HepG2 (cell line): ENCODE measurements at regions not wholly inside any gene's neighbourhood (a gene's known extent, or its start where the extent isn't known, plus 50 kb on each side); places are given as distances from the start of the nearest gene placed in this dataset.

Experiments used
- ATAC-seq: fragments of 200-7000 bp; cut with Tn5 transposase; 3 replicates; pipeline ENCODE4 v1.9.1; 2020; ENCODE audit warnings: mild to moderate bottlenecking, moderate library complexity
- BruUV-seq: library from RNA; stranded (reverse); fragments of 400-500 nt; replicated peaks from 2 replicates; lab custom pipeline; 2021; lab: Mats Ljungman, UMichigan
- CTCF ChIA-PET: fragments of 300-600 bp; formaldehyde crosslinking; extraction: SDS; loops from one replicate; lab custom pipeline; 2021; ENCODE audit warnings: low total read pairs, inconsistent platforms, low intra/inter-chr PET ratio; lab: Yijun Ruan, JAX
- POLR2A ChIA-PET: fragments of 350-600 bp; sonication (Branson Sonifier 250); formaldehyde crosslinking; loops from one replicate; lab custom pipeline; 2020; ENCODE audit warnings: antibody characterized with exemption, inconsistent platforms; lab: Yijun Ruan, JAX
- DNase-seq: peaks from one replicate; pipeline ENCODE4 v3.0.0-alpha.2; 2015; ENCODE audit warnings: low spot score
- FAIRE-seq: peaks from 3 replicates; lab custom pipeline; 2011; peaks lifted over from hg19 to GRCh38; lab: Jason Lieb, UNC
- H2AFZ ChIP-seq: one replicate; pipeline ENCODE4 v1.6.1; 2011; ENCODE audit warnings: low read length, inconsistent platforms
- H3K27ac ChIP-seq: fragments of 300-600 bp; 3 replicates; pipeline ENCODE4 v1.8.0; 2011; ENCODE audit warnings: mixed run types, mild to moderate bottlenecking, mixed read lengths, low read length, inconsistent platforms; ENCODE audit not compliant: insufficient read depth; ENCODE audit errors: extremely low read length
- H3K27me3 ChIP-seq, 2 experiments: fragments of 200-600 bp in 1 of 2; 2 replicates in 1 of 2; 3 replicates in 1 of 2; pipeline versions ENCODE4 v1.6.0 to v1.8.0; 2011; ENCODE audit warnings: low read length in 2 of 2, mild to moderate bottlenecking in 2 of 2, moderate library complexity in 2 of 2, inconsistent platforms in 1 of 2; ENCODE audit not compliant: insufficient read depth in 2 of 2, control insufficient read depth in 1 of 2
- H3K36me3 ChIP-seq, 2 experiments: fragments of 200-600 bp in 1 of 2; replicated peaks in 1 of 2; 2 replicates in 1 of 2; 3 replicates in 1 of 2; pipeline versions ENCODE4 v1.5.1 to v1.8.0; 2011; ENCODE audit warnings: low read length in 2 of 2, inconsistent platforms in 1 of 2; ENCODE audit not compliant: insufficient read depth in 2 of 2, control insufficient read depth in 1 of 2
- H3K4me1 ChIP-seq: 2 replicates; pipeline ENCODE4 v1.5.1; 2012; ENCODE audit warnings: low read length, inconsistent platforms; ENCODE audit not compliant: insufficient read depth
- H3K4me2 ChIP-seq: 2 replicates; pipeline ENCODE4 v1.6.0; 2011; ENCODE audit warnings: low read depth, low read length, inconsistent platforms
- H3K4me3 ChIP-seq, 3 experiments: fragments of 200-600 bp in 1 of 3; sonication (generic), shearing (Covaris generic) in 1 of 3; replicated peaks in 1 of 3; 2 replicates each; pipeline ENCODE4 v1.5.1; 2011 to 2016; ENCODE audit warnings: low read length in 3 of 3, inconsistent platforms in 2 of 3, low read depth in 2 of 3, mild to moderate bottlenecking in 2 of 3, control low read depth in 1 of 3, mixed read lengths in 1 of 3; ENCODE audit not compliant: insufficient read depth in 1 of 3
- H3K79me2 ChIP-seq: one replicate; pipeline ENCODE4 v1.6.1; 2011; ENCODE audit warnings: low read length, inconsistent platforms; ENCODE audit not compliant: insufficient read depth
- H3K9ac ChIP-seq: 2 replicates; pipeline ENCODE4 v1.6.0; 2011; ENCODE audit warnings: mild to moderate bottlenecking, low read depth, low read length, inconsistent platforms; ENCODE audit not compliant: insufficient read depth
- H3K9me3 ChIP-seq: 2 replicates; pipeline ENCODE4 v1.5.1; 2012; ENCODE audit warnings: mild to moderate bottlenecking, low read length
- H4K20me1 ChIP-seq: 2 replicates; pipeline ENCODE4 v1.6.0; 2011; ENCODE audit warnings: inconsistent platforms, mild to moderate bottlenecking, low read length, moderate library complexity; ENCODE audit not compliant: insufficient read depth
- JARID2 ChIP-seq: sonication (generic); formaldehyde crosslinking; IDR thresholded peaks from 2 replicates; pipeline ENCODE4 v1.8.1; 2023; ENCODE audit warnings: missing genetic modification reagents, inconsistent platforms; ENCODE audit not compliant: insufficient replicate concordance
- NFRKB ChIP-seq: fragments of 450-650 bp; IDR thresholded peaks from 2 replicates; pipeline ENCODE4 v1.6.1; 2017
- PHF20 ChIP-seq: sonication (generic); formaldehyde crosslinking; IDR thresholded peaks from 2 replicates; pipeline ENCODE4 v1.5.0; 2020; ENCODE audit warnings: mild to moderate bottlenecking, missing genetic modification reagents
- RAD51 ChIP-seq: fragments of 450-650 bp; IDR thresholded peaks from 2 replicates; pipeline ENCODE4 v1.6.1; 2016; ENCODE audit warnings: borderline replicate concordance
- RCOR2 ChIP-seq: IDR thresholded peaks from 2 replicates; pipeline ENCODE4 v1.6.1; 2016; ENCODE audit warnings: missing biosample characterization, missing genetic modification reagents
- SOX13 ChIP-seq, 3 experiments: fragments of 450-650 bp in 1 of 3; sonication (generic) in 1 of 3; formaldehyde crosslinking in 1 of 3; IDR thresholded peaks in 2 of 3; conservative IDR thresholded peaks in 1 of 3; 2 replicates each; pipeline versions ENCODE4 v1.5.0 to v1.6.1; 2016 to 2020; ENCODE audit warnings: antibody characterized with exemption in 1 of 3, mild to moderate bottlenecking in 1 of 3, missing compliant biosample characterization in 1 of 3, missing genetic modification reagents in 1 of 3, moderate library complexity in 1 of 3
- ZBTB7A ChIP-seq: sonication (generic); formaldehyde crosslinking; IDR thresholded peaks from 2 replicates; pipeline ENCODE4 v1.8.0; 2022; ENCODE audit warnings: mild to moderate bottlenecking, missing genetic modification reagents
- ZFP62 ChIP-seq: sonication (generic); formaldehyde crosslinking; IDR thresholded peaks from 2 replicates; pipeline ENCODE4 v1.4.0; 2020; ENCODE audit warnings: missing genetic modification reagents
- ZNF781 ChIP-seq: sonication (generic); formaldehyde crosslinking; IDR thresholded peaks from 2 replicates; pipeline ENCODE4 v1.5.1; 2020; ENCODE audit warnings: borderline replicate concordance, mild to moderate bottlenecking, missing genetic modification reagents; ENCODE audit errors: not compliant biosample characterization
- WGBS: methylation state at CpG from one replicate; pipeline ENCODE4 v1.1.6; 2017; ENCODE audit warnings: low lambda C conversion rate; 5-methylcytosine and 5-hydroxymethylcytosine counted together
- in situ Hi-C: cut with HindIII; loops from 2 replicates; pipeline ENCODE4 v1.10.0; 2017; ENCODE audit warnings: low pct_unique_long_range_greater_than_20kb; ENCODE audit not compliant: extremely low pct_ligation_motif_present
- intact Hi-C: fragments of 100-400 bp; cut with micrococcal nuclease; formaldehyde crosslinking; loops from one replicate; pipeline ENCODE4 v1.10.0; 2022; ENCODE audit not compliant: unreplicated experiment
- TF ChIP-seq, protein P1 (sequence below): sonication (generic); formaldehyde crosslinking; conservative IDR thresholded peaks from 2 replicates; pipeline ENCODE4 v1.8.0; 2022; ENCODE audit warnings: low read depth, missing genetic modification reagents
- TF ChIP-seq, protein P2 (sequence below): sonication (generic); formaldehyde crosslinking; IDR thresholded peaks from 2 replicates; pipeline ENCODE4 v1.4.0; 2020; ENCODE audit warnings: mild to moderate bottlenecking, missing genetic modification reagents
- TF ChIP-seq, protein P3 (sequence below): sonication (generic); formaldehyde crosslinking; IDR thresholded peaks from 2 replicates; pipeline ENCODE4 v1.5.1; 2020; ENCODE audit warnings: mild to moderate bottlenecking, missing genetic modification reagents, moderate library complexity

DNA sequence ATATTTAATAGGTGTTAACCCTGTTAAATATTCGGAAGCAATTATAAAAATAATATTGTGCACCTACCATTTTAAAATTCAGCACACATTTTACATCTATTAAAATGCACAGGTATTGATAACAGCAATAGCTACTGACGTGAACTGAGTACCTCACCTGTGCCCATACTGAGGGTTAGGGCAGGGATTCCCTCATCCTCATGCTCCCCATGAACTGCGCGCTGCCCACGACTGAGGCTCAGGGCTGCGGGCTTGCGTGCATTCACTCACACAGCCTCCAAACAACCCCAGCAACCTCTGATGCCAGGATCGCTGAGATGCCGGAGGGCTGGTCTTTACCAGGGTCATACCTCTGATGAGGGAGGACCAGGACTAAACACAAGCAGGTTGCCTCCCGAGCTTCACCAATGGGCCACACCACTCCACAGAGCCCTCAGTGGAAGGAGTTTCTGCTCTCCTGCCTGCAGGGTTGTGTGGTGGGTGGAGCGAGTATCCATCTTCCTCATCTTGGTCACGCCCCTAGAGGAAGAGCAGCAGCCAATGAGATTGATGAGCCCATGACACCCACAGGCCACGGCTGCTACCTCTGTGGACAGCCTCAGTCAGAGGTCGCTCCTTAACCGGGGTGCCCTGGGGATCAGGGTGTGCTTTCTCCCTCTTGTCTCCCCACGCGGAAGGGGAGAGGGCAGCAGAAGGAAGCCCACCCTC is 478.3 kb downstream of the TNS3 start:
- no peak; the same call in 2 of the 3 replicates for ATAC-seq
- H3K4me1 ChIP-seq: peaks cover 12% of the 10 kb centered on the region
- FAIRE-seq: no peak
- H2AFZ ChIP-seq: no peak overlapping the region
- H3K36me3 ChIP-seq: no peaks in the 10 kb centered on the region
- H3K9ac ChIP-seq: no peak overlapping the region
- no peak overlapping the region for H3K4me3 ChIP-seq
- 78% methylated on average over 15 of the region's 17 CpGs for WGBS
- no peaks in the 10 kb centered on the region for H3K27me3 ChIP-seq
- intact Hi-C loops (no loop called here), in situ Hi-C loops (no loop called here)
- no peaks in the 10 kb centered on the region for H3K9me3 ChIP-seq
- H3K27ac ChIP-seq: no peak overlapping the region
- DNase-seq: no peak
- ChIA-PET POLR2A (no interaction called here), CTCF (no interaction called here)
- no peaks in the 10 kb centered on the region for H3K79me2 ChIP-seq
- H4K20me1 ChIP-seq: no peaks in the 10 kb centered on the region
- no peak overlapping the region for H3K4me2 ChIP-seq
- no TSS peak for BruUV-seq
- no peak for TF ChIP-seq ZBTB7A

DNA sequence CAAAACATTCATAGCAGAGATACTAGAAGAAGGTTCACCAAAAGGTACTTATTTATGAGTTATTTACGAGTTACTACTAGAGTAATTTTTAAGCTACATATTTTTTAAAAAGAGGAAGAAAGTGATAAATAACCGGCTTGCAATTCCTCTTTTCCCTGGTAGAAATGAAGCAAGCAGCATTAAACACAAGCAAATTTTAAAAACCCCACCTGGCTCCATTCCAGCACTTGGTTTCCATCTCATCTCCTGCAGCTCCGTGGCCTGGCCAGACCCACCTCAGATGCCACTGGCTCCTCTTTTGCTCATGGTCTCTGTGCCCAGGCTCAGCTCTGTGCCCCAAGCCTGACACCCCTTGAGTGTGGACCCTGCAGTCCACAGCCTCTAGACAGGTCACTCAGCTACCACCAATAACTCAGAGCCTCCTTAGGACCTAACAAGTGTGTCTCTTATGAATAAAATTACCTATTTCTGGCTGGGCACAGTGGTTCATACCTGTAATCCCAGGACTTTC is 479.5 kb downstream of the TNS3 start:
- no peak for FAIRE-seq
- CTCF ChIA-PET: no interaction called here
- TF ChIP-seq SOX13 (IDR thresholded peaks at IDR 0.05) (no peak), SOX13 (CRISPR knock-in tag; conservative IDR thresholded peaks at IDR 0.05 in 1 of 2, IDR thresholded peaks at IDR 0.05 in 1 of 2) (no peak), ZFP62 (CRISPR knock-in tag) (no peak), JARID2 (CRISPR knock-in tag) (no peak), NFRKB (no peak), ZNF781 (CRISPR knock-in tag) (no peak), RCOR2 (no peak), RAD51 (no peak), PHF20 (CRISPR knock-in tag) (no peak)
- TF ChIP-seq, protein P1, sequence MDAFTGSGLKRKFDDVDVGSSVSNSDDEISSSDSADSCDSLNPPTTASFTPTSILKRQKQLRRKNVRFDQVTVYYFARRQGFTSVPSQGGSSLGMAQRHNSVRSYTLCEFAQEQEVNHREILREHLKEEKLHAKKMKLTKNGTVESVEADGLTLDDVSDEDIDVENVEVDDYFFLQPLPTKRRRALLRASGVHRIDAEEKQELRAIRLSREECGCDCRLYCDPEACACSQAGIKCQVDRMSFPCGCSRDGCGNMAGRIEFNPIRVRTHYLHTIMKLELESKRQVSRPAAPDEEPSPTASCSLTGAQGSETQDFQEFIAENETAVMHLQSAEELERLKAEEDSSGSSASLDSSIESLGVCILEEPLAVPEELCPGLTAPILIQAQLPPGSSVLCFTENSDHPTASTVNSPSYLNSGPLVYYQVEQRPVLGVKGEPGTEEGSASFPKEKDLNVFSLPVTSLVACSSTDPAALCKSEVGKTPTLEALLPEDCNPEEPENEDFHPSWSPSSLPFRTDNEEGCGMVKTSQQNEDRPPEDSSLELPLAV (CRISPR knock-in tag): no peak
- TF ChIP-seq, protein P2, sequence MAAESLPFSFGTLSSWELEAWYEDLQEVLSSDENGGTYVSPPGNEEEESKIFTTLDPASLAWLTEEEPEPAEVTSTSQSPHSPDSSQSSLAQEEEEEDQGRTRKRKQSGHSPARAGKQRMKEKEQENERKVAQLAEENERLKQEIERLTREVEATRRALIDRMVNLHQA (CRISPR knock-in tag): no peak
- TF ChIP-seq, protein P3, sequence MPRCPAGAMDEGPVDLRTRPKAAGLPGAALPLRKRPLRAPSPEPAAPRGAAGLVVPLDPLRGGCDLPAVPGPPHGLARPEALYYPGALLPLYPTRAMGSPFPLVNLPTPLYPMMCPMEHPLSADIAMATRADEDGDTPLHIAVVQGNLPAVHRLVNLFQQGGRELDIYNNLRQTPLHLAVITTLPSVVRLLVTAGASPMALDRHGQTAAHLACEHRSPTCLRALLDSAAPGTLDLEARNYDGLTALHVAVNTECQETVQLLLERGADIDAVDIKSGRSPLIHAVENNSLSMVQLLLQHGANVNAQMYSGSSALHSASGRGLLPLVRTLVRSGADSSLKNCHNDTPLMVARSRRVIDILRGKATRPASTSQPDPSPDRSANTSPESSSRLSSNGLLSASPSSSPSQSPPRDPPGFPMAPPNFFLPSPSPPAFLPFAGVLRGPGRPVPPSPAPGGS (CRISPR knock-in tag): no peak

More for the DNA sequence above, 479.5 kb downstream of the TNS3 start:
- H2AFZ ChIP-seq: no peak overlapping the region
- DNase-seq (no peak), ATAC-seq (no peak)
- H3K27ac ChIP-seq: no peak overlapping the region
- no peak overlapping the region for H3K4me2 ChIP-seq
- whole genome bisulfite sequencing: 16% methylated on average over 3 of the region's 3 CpGs
- no peaks in the 10 kb centered on the region for H3K36me3 ChIP-seq
- in situ Hi-C loops (no loop called here), intact Hi-C loops (no loop called here)
- no peak overlapping the region for H3K4me3 ChIP-seq
- no peak overlapping the region for H3K9ac ChIP-seq
- H3K27me3 ChIP-seq: no peaks in the 10 kb centered on the region; a peak in 1 of 5 replicates
- BruUV-seq: no TSS peak
- H3K9me3 ChIP-seq: no peaks in the 10 kb centered on the region
- peaks cover 12% of the 10 kb centered on the region for H3K4me1 ChIP-seq
- POLR2A ChIA-PET: no interaction called here
- no peaks in the 10 kb centered on the region for H4K20me1 ChIP-seq
- H3K79me2 ChIP-seq: no peaks in the 10 kb centered on the region
